Erythroblast (primary cell): ENCODE measurements at regions not wholly inside any gene's neighbourhood (a gene's known extent, or its start where the extent isn't known, plus 50 kb on each side); places are given as distances from the start of the nearest gene placed in this dataset.

ENCODE experiments used
- GATA1 ChIP-seq: IDR thresholded peaks from 2 replicates; pipeline ENCODE4 v1.6.1; 2011; ENCODE audit warnings: low read depth, mild to moderate bottlenecking, control low read depth, low read length, moderate library complexity
- POLR2A ChIP-seq: IDR thresholded peaks from 2 replicates; pipeline ENCODE4 v1.6.1; 2011; ENCODE audit warnings: mild to moderate bottlenecking, low read length

GRCh38 chr9:749716-750115 lies 91.8 kb upstream of the DMRT1 start:
- TF ChIP-seq POLR2A (no peak), GATA1 (no peak)
